HCT116 (cell line): ENCODE measurements at regions not wholly inside any gene's neighbourhood (a gene's known extent, or its start where the extent isn't known, plus 50 kb on each side); places are given as distances from the start of the nearest gene placed in this dataset. TPM values are rescaled to one million over a fixed set of nuclear protein-coding genes. Genes with fewer than 3 reads are reported as not detected.

Experiments used
- ATAC-seq: fragments of 200-7000 bp; cut with Tn5 transposase; 2 replicates; pipeline ENCODE4 v1.9.1; 2020; ENCODE audit warnings: mild to moderate bottlenecking, moderate library complexity
- BruUV-seq: library from RNA; stranded (reverse); fragments of 400-500 nt; replicated peaks from 2 replicates; lab custom pipeline; 2021; lab: Mats Ljungman, UMichigan
- CTCF ChIA-PET: fragments of 300-600 bp; sonication (Branson Sonifier 250); formaldehyde crosslinking; loops from one replicate; lab custom pipeline; 2021; ENCODE audit warnings: antibody characterized with exemption; lab: Charles Lee
- POLR2A ChIA-PET: fragments of 300-600, 350-600 bp; sonication (Branson Sonifier 250); formaldehyde crosslinking; loops from one replicate; lab custom pipeline; 2021; ENCODE audit warnings: antibody characterized with exemption; lab: Charles Lee
- RAD21 ChIA-PET, 2 experiments: fragments of 300-600 bp; sonication (Branson Sonifier 250); formaldehyde crosslinking; loops; one replicate each; lab custom pipeline; 2023; ENCODE audit warnings: low total read pairs in 2 of 2; ENCODE audit not compliant: uncharacterized antibody in 2 of 2, unreplicated experiment in 2 of 2, low non-redundant PET in 1 of 2; lab: Charles Lee
- DNase-seq: peaks from one replicate; pipeline ENCODE4 v3.0.0-alpha.2; 2010; ENCODE audit warnings: low read depth, low spot score
- H2AFZ ChIP-seq: fragments of 200-600 bp; shearing (Covaris generic), sonication (generic); 2 replicates; pipeline ENCODE4 v1.6.1; 2017; ENCODE audit warnings: low read depth, mixed run types, mixed read lengths, antibody characterized with exemption, low read length; ENCODE audit not compliant: poor library complexity, severe bottlenecking
- H3K27ac ChIP-seq: 2 replicates; pipeline ENCODE4 v1.5.1; 2012; ENCODE audit warnings: low read depth, low read length
- H3K27me3 ChIP-seq: fragments of 200-600 bp; sonication (generic); 2 replicates; pipeline ENCODE4 v1.6.1; 2016; ENCODE audit warnings: mixed run types, low read length, mixed read lengths; ENCODE audit not compliant: insufficient read depth
- H3K36me3 ChIP-seq, 2 experiments: fragments of 200-500 bp in 1 of 2; fragments of 200-600 bp in 1 of 2; sonication (Bioruptor generic) in 1 of 2; sonication (generic) in 1 of 2; 2 replicates each; pipeline versions ENCODE4 v1.5.1 to v1.6.1; 2014 to 2016; ENCODE audit warnings: low read length in 2 of 2, inconsistent platforms in 1 of 2, mixed read lengths in 1 of 2, mixed run types in 1 of 2; ENCODE audit not compliant: insufficient read depth in 2 of 2, control insufficient read depth in 1 of 2
- H3K4me1 ChIP-seq, 2 experiments: fragments of 200-600 bp in 1 of 2; sonication (generic) in 1 of 2; 2 replicates each; pipeline versions ENCODE4 v1.5.1 to v1.6.1; 2012 to 2017; ENCODE audit warnings: low read length in 2 of 2, inconsistent platforms in 1 of 2, mild to moderate bottlenecking in 1 of 2, mixed read lengths in 1 of 2, mixed run types in 1 of 2, moderate library complexity in 1 of 2; ENCODE audit not compliant: insufficient read depth in 2 of 2, control insufficient read depth in 1 of 2
- H3K4me2 ChIP-seq: fragments of 200-600 bp; sonication (generic); 2 replicates; pipeline ENCODE4 v1.6.1; 2017; ENCODE audit warnings: mixed run types, low read length, mixed read lengths
- H3K4me3 ChIP-seq, 2 experiments: fragments of 200-600 bp in 1 of 2; sonication (generic) in 1 of 2; replicated peaks in 1 of 2; 2 replicates each; pipeline ENCODE4 v1.5.1; 2011 to 2016; ENCODE audit warnings: low read length in 2 of 2, control low read depth in 1 of 2, low read depth in 1 of 2, mild to moderate bottlenecking in 1 of 2, mixed read lengths in 1 of 2, mixed run types in 1 of 2
- H3K79me2 ChIP-seq: fragments of 200-600 bp; sonication (generic); 2 replicates; pipeline ENCODE4 v1.6.1; 2017; ENCODE audit warnings: mild to moderate bottlenecking, mixed run types, low read length, moderate library complexity, mixed read lengths; ENCODE audit not compliant: insufficient read depth
- H3K9ac ChIP-seq: fragments of 200-600 bp; sonication (generic); 2 replicates; pipeline ENCODE4 v1.6.1; 2016; ENCODE audit warnings: low read length, mixed read lengths
- H3K9me2 ChIP-seq: fragments of 200-600 bp; sonication (generic), shearing (Covaris generic); 2 replicates; pipeline ENCODE4 v1.6.1; 2017; ENCODE audit warnings: mixed run types, mild to moderate bottlenecking, moderate library complexity; ENCODE audit not compliant: insufficient read depth
- H3K9me3 ChIP-seq, 2 experiments: fragments of 200-500 bp in 1 of 2; fragments of 200-600 bp in 1 of 2; sonication (Bioruptor generic) in 1 of 2; sonication (generic) in 1 of 2; 2 replicates each; pipeline ENCODE4 v1.6.1; 2014 to 2017; ENCODE audit warnings: low read length in 2 of 2, mixed read lengths in 2 of 2, inconsistent platforms in 1 of 2, low read depth in 1 of 2, mild to moderate bottlenecking in 1 of 2, mixed run types in 1 of 2, moderate library complexity in 1 of 2; ENCODE audit not compliant: control insufficient read depth in 1 of 2, insufficient read depth in 1 of 2
- H4K20me1 ChIP-seq: fragments of 200-600 bp; sonication (generic), shearing (Covaris generic); 2 replicates; pipeline ENCODE4 v1.6.1; 2017; ENCODE audit warnings: mixed run types, mild to moderate bottlenecking, moderate library complexity; ENCODE audit not compliant: insufficient read depth
- CEBPB ChIP-seq: IDR thresholded peaks from 2 replicates; pipeline ENCODE4 v1.6.1; 2012; ENCODE audit warnings: low read depth
- ELF1 ChIP-seq: IDR thresholded peaks from 2 replicates; pipeline ENCODE4 v1.6.1; 2012; ENCODE audit warnings: low read depth, borderline replicate concordance
- EZH2 ChIP-seq: fragments of 200-600 bp; sonication (generic); IDR thresholded peaks from 2 replicates; pipeline ENCODE4 v1.6.1; 2017; ENCODE audit warnings: antibody characterized with exemption, mixed run types
- JUND ChIP-seq: IDR thresholded peaks from 2 replicates; pipeline ENCODE4 v1.6.1; 2012
- RAD21 ChIP-seq: IDR thresholded peaks from 2 replicates; pipeline ENCODE4 v1.6.1; 2012; ENCODE audit warnings: low read depth, mild to moderate bottlenecking
- SIN3A ChIP-seq: IDR thresholded peaks from 2 replicates; pipeline ENCODE4 v1.6.1; 2012; ENCODE audit warnings: low read depth
- SP1 ChIP-seq: IDR thresholded peaks from 2 replicates; pipeline ENCODE4 v1.6.1; 2012; ENCODE audit warnings: low read depth
- SRF ChIP-seq: IDR thresholded peaks from 2 replicates; pipeline ENCODE4 v1.6.1; 2012; ENCODE audit warnings: low read depth
- TCF7L2 ChIP-seq: IDR thresholded peaks from 2 replicates; pipeline ENCODE4 v1.7.0; 2011; ENCODE audit warnings: borderline replicate concordance, inconsistent platforms; ENCODE audit not compliant: insufficient read depth, insufficient read length; ENCODE audit errors: extremely low read depth
- ZNF274 ChIP-seq: fragments of 200-500 bp; sonication (Bioruptor generic); IDR thresholded peaks from 2 replicates; pipeline ENCODE4 v1.6.1; 2014; ENCODE audit warnings: mild to moderate bottlenecking, low read depth, low read length, inconsistent platforms
- intact Hi-C: fragments of 100-400 bp; cut with micrococcal nuclease; formaldehyde crosslinking; loops from 2 replicates; pipeline ENCODE4 v1.10.0; 2022
- microRNA counts: library from miRNA; unstranded; fragments of <30 nt; microRNA quantifications from one replicate; lab custom pipeline; 2015
- microRNA-seq: library from miRNA; unstranded; fragments of <30 nt; microRNA quantifications from one replicate; pipeline ENCODE4, GENCODE V29; 2016; ENCODE audit warnings: borderline number of aligned reads
- TF ChIP-seq, protein P1 (sequence below): IDR thresholded peaks from 2 replicates; pipeline ENCODE4 v1.6.1; 2012
- TF ChIP-seq, protein P2 (sequence below): IDR thresholded peaks from 2 replicates; pipeline ENCODE4 v1.6.1; 2012

DNA sequence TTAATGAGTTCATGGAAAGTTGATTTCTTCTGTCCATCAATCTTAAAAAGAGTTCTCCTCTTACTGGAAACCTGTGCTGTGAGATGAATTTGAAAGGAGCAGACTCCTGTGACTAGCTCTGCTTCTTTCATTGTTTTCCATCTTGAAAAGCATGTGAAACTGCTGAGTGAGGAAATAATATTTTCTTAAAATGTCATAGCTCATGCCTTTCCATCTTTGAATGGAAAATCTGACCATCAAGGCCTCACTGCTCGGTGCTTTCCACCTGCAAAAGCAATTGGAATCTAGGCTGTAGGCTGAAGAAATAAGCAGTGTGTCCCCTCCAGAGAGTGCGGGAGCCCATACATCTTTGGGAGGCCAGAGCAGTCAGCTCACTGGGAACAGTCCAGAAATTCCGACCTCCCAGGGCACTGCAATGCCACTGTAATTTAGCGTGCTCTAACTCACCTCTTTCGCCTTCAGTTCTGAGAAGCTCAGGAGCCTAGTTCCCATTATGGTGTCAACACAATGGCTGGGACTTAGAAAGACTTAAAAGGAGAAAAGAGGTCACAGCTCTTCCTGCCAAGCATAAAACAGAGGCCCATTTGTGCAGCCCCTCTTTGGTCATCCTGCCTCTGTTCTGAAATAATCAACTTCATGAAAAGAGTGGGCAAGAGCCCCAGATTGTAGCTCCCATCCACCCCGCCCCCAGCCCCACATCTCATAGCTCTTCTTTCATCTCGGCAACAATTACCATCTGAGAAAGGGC, 50.4 kb upstream of the F3 start:
- RAD21 ChIA-PET = no interaction called here
- H3K9ac ChIP-seq = no peak overlapping the region
- TF ChIP-seq SRF = no peak
- TF ChIP-seq SIN3A = no peak
- TF ChIP-seq ELF1 = no peak
- TF ChIP-seq, protein P1, sequence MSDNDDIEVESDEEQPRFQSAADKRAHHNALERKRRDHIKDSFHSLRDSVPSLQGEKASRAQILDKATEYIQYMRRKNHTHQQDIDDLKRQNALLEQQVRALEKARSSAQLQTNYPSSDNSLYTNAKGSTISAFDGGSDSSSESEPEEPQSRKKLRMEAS = no peak
- no peak for TF ChIP-seq CEBPB
- no peak for TF ChIP-seq EZH2
- TF ChIP-seq RAD21 = no peak
- no peak for TF ChIP-seq SP1
- no peak for TF ChIP-seq ZNF274
- TF ChIP-seq, protein P2, sequence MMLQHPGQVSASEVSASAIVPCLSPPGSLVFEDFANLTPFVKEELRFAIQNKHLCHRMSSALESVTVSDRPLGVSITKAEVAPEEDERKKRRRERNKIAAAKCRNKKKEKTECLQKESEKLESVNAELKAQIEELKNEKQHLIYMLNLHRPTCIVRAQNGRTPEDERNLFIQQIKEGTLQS = no peak
- TF ChIP-seq JUND = no peak
- TF ChIP-seq TCF7L2 = no peak
- intact Hi-C loops = no loop called here
- ATAC-seq (no peak), DNase-seq (no peak)
- no peaks in the 10 kb centered on the region for H3K9me3 ChIP-seq
- H3K9me2 ChIP-seq = no peaks in the 10 kb centered on the region
- no peaks in the 10 kb centered on the region for H3K36me3 ChIP-seq
- POLR2A ChIA-PET = no interaction called here
- peaks cover 0 to 25% of the 10 kb centered on the region in 2 experiments; a peak in 2 of 4 replicates for H3K4me1 ChIP-seq
- no peak overlapping the region for H2AFZ ChIP-seq
- no peak overlapping the region for H3K4me3 ChIP-seq
- H3K27me3 ChIP-seq = no peaks in the 10 kb centered on the region
- no peak overlapping the region for H3K4me2 ChIP-seq
- BruUV-seq = no TSS peak
- H3K27ac ChIP-seq = no peak overlapping the region
- H4K20me1 ChIP-seq = no peaks in the 10 kb centered on the region
- no peaks in the 10 kb centered on the region for H3K79me2 ChIP-seq
- CTCF ChIA-PET = no interaction called here

MicroRNA genes in the stretch of these regions (microRNA counts, 767-probe panel; counts per million panel counts)
- not detected for microRNA hsa-miR-378g (lab: Ali Mortazavi, UCI)

Small RNAs in the stretch of these regions (microRNA-seq; reads per million reads assigned to microRNA genes)
- not detected for gene MIR378G
